ENCODE measurements at regions not wholly inside any gene's neighbourhood (a gene's known extent, or its start where the extent isn't known, plus 50 kb on each side); places are given as distances from the start of the nearest gene placed in this dataset.

- POLR2A ChIA-PET, result no interaction called here
- Mint-ChIP-seq H3K27me3 (ENCODE audit: insufficient read depth, unreplicated experiment) (no peaks in the 10 kb centered on the region), H3K9me3 (ENCODE audit: unreplicated experiment) (no peaks in the 10 kb centered on the region), H3K36me3 (ENCODE audit: insufficient read depth, unreplicated experiment) (no peaks in the 10 kb centered on the region), H3K4me1 (ENCODE audit: insufficient read depth, unreplicated experiment) (peaks cover 17% of the 10 kb centered on the region), H3K4me3 (ENCODE audit: unreplicated experiment) (no peak overlapping the region), H3K27ac (ENCODE audit: low read depth, unreplicated experiment) (no peak overlapping the region)
- no peak for DNase-seq (ENCODE audit: unreplicated experiment)
- CTCF ChIA-PET, result no interaction called here
- BruUV-seq (replicated peaks), result no TSS peak
- intact Hi-C loops (cut with micrococcal nuclease), result no loop called here
- TF ChIP-seq CTCF (IDR thresholded peaks at IDR 0.05; ENCODE audit: unreplicated experiment), result no peak
Measured at GRCh38 chr5:106417163-106417562, 1253.6 kb downstream of the EFNA5 start.

GRCh38 chr5:106415541-106415940 is 1255.2 kb downstream of the EFNA5 start:
- ChIA-PET CTCF (interaction anchor here (1.0 kb wide), 1 partner anchor 146 kb away, joined by 3 read pairs; no protein-coding TSS in a partner anchor), POLR2A (no interaction called here)
- peak overlapping the region; percentile 29 for H3K4me3 Mint-ChIP-seq (ENCODE audit: unreplicated experiment)
- H3K36me3 Mint-ChIP-seq (ENCODE audit: insufficient read depth, unreplicated experiment), result no peaks in the 10 kb centered on the region
- H3K9me3 Mint-ChIP-seq (ENCODE audit: unreplicated experiment), result no peaks in the 10 kb centered on the region
- no TSS peak for BruUV-seq (replicated peaks)
- H3K4me1 Mint-ChIP-seq (ENCODE audit: insufficient read depth, unreplicated experiment), result peaks cover 17% of the 10 kb centered on the region
- DNase-seq (ENCODE audit: unreplicated experiment), result peak; percentile 31
- no peak for TF ChIP-seq CTCF (IDR thresholded peaks at IDR 0.05; ENCODE audit: unreplicated experiment)
- H3K27ac Mint-ChIP-seq (ENCODE audit: low read depth, unreplicated experiment), result peak overlapping the region; percentile 52
- H3K27me3 Mint-ChIP-seq (ENCODE audit: insufficient read depth, unreplicated experiment), result no peaks in the 10 kb centered on the region
- intact Hi-C loops (cut with micrococcal nuclease), result no loop called here

GRCh38 chr5:106414342-106414741 is 1256.4 kb downstream of the EFNA5 start:
- intact Hi-C loops (cut with micrococcal nuclease), result no loop called here
- no peak for TF ChIP-seq CTCF (IDR thresholded peaks at IDR 0.05; ENCODE audit: unreplicated experiment)
- no peak for DNase-seq (ENCODE audit: unreplicated experiment)
- H3K27ac Mint-ChIP-seq (ENCODE audit: low read depth, unreplicated experiment), result no peak overlapping the region
- POLR2A ChIA-PET, result interaction anchor here (0.6 to 0.9 kb wide), 2 partner anchors 12 to 803 kb away, joined by 3 read pairs; no protein-coding TSS in a partner anchor
- H3K4me3 Mint-ChIP-seq (ENCODE audit: unreplicated experiment), result no peak overlapping the region
- H3K36me3 Mint-ChIP-seq (ENCODE audit: insufficient read depth, unreplicated experiment), result no peaks in the 10 kb centered on the region
- no peaks in the 10 kb centered on the region for H3K9me3 Mint-ChIP-seq (ENCODE audit: unreplicated experiment)
- H3K27me3 Mint-ChIP-seq (ENCODE audit: insufficient read depth, unreplicated experiment), result peaks cover 8% of the 10 kb centered on the region
- CTCF ChIA-PET, result interaction anchor here (0.5 kb wide), 1 partner anchor 429 kb away, joined by 3 read pairs; no protein-coding TSS in a partner anchor
- no TSS peak for BruUV-seq (replicated peaks)
- H3K4me1 Mint-ChIP-seq (ENCODE audit: insufficient read depth, unreplicated experiment), result peaks cover 17% of the 10 kb centered on the region

GRCh38 chr5:106412606-106413005 is 1258.1 kb downstream of the EFNA5 start:
- no peaks in the 10 kb centered on the region for H3K9me3 Mint-ChIP-seq (ENCODE audit: unreplicated experiment)
- H3K4me1 Mint-ChIP-seq (ENCODE audit: insufficient read depth, unreplicated experiment), result peaks cover 17% of the 10 kb centered on the region
- H3K27me3 Mint-ChIP-seq (ENCODE audit: insufficient read depth, unreplicated experiment), result peaks cover 11% of the 10 kb centered on the region
- H3K36me3 Mint-ChIP-seq (ENCODE audit: insufficient read depth, unreplicated experiment), result no peaks in the 10 kb centered on the region
- no TSS peak for BruUV-seq (replicated peaks)
- CTCF ChIA-PET, result no interaction called here
- no peak overlapping the region for H3K27ac Mint-ChIP-seq (ENCODE audit: low read depth, unreplicated experiment)
- H3K4me3 Mint-ChIP-seq (ENCODE audit: unreplicated experiment), result no peak overlapping the region
- no peak for TF ChIP-seq CTCF (IDR thresholded peaks at IDR 0.05; ENCODE audit: unreplicated experiment)
- intact Hi-C loops (cut with micrococcal nuclease), result no loop called here
- DNase-seq (ENCODE audit: unreplicated experiment), result no peak
- POLR2A ChIA-PET, result no interaction called here

Data from MCF 10A (cell line).